ENCODE measurements at regions not wholly inside any gene's neighbourhood (a gene's known extent, or its start where the extent isn't known, plus 50 kb on each side); places are given as distances from the start of the nearest gene placed in this dataset.
A peak's percentile ranks its signal among the peaks of the same experiment; 100 is the strongest.
"Not testable (repeated sequence)": the region's sequence is repeated elsewhere in the genome, so short reads cannot be mapped to it uniquely, and the experiment has no call there.

DNA sequence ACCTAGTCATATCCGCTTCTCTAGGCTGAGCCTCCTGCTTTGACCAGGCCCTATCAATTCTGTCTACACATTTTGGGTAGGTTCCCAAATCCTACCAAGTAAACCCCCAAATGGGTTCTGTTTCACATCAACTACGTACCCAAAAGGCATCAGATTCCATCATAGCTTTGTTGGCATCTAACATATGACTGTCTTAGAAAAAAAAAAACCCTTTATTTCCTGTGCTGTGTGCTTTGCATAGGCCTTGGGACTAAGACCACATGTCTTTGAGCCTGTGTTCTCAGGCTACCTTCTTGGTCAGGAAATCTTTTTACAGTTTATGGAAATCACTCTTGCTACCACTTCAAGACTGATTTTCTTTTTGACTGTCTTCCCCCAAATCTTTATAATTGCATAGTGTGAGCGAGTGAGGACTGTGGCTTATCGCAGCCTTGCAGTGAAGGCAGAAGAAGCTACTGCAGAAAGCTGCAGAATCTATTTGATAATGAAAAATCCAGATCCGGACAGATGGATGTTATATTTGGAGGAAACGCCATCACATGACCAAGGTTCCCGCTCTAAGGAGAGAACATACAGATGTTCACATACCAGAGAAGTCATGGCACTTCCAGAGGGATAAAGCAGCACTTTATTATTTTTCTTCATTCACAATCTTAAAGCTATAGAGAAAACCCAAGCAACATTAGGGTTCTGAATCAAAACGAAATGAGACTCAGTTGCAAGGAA is 111.2 kb downstream of the EOMES start:
- Histone ChIP-seq H3K36me3 (ENCODE audit: control insufficient read depth, insufficient read depth, low read length) (no peaks in the 10 kb centered on the region), H2BK5ac (ENCODE audit: low read length) (no peak overlapping the region), H3K4me1 (ENCODE audit: control insufficient read depth, low read depth, low read length) (no peaks in the 10 kb centered on the region), H3K23ac (ENCODE audit: low read length) (no peak overlapping the region), H3K27me3 (ENCODE audit: insufficient read depth, low read length, poor library complexity) (no peaks in the 10 kb centered on the region), H4K5ac (ENCODE audit: low read length) (no peak overlapping the region), H3K56ac (ENCODE audit: low read length) (no peak overlapping the region), H3K4me3 (ENCODE audit: low read length) (no peak overlapping the region), H3K4me2 (ENCODE audit: low read length) (no peak overlapping the region), H3K18ac (ENCODE audit: low read length) (no peak overlapping the region), H3K79me2 (ENCODE audit: control insufficient read depth, insufficient read depth, low read length) (no peaks in the 10 kb centered on the region), H3K9ac (ENCODE audit: low read length) (no peak overlapping the region), H2AK5ac (ENCODE audit: low read length) (no peak overlapping the region), H2BK120ac (ENCODE audit: low read depth, low read length) (no peak overlapping the region), H3K4ac (ENCODE audit: low read depth, low read length) (no peak overlapping the region), H4K8ac (ENCODE audit: low read depth, low read length) (no peak overlapping the region), H2BK15ac (replicated peaks; ENCODE audit: low read depth) (no peak overlapping the region), H3K27ac (ENCODE audit: low read depth, low read length) (no peak overlapping the region), H3K79me1 (ENCODE audit: low read length) (no peaks in the 10 kb centered on the region)
- WGBS (ENCODE audit: extremely low coverage, insufficient coverage, low lambda C conversion rate), result no CpG with 5 or more reads among the region's 8 CpGs
- no peak for DNase-seq

GRCh38 chr3:27607370-27607769 is 114.8 kb downstream of the EOMES start:
- Histone ChIP-seq H3K79me2 (ENCODE audit: control insufficient read depth, insufficient read depth, low read length) (no peaks in the 10 kb centered on the region), H3K4me2 (ENCODE audit: low read length) (no peak overlapping the region), H3K18ac (ENCODE audit: low read length) (no peak overlapping the region), H3K56ac (ENCODE audit: low read length) (no peak overlapping the region), H2BK120ac (ENCODE audit: low read depth, low read length) (no peak overlapping the region), H3K4me1 (ENCODE audit: control insufficient read depth, low read depth, low read length) (no peaks in the 10 kb centered on the region), H3K4ac (ENCODE audit: low read depth, low read length) (no peak overlapping the region), H2AK5ac (ENCODE audit: low read length) (no peak overlapping the region), H2BK15ac (replicated peaks; ENCODE audit: low read depth) (no peak overlapping the region), H3K23ac (ENCODE audit: low read length) (no peak overlapping the region), H3K27me3 (ENCODE audit: insufficient read depth, low read length, poor library complexity) (no peaks in the 10 kb centered on the region), H3K27ac (ENCODE audit: low read depth, low read length) (no peak overlapping the region), H4K5ac (ENCODE audit: low read length) (no peak overlapping the region), H3K4me3 (ENCODE audit: low read length) (no peak overlapping the region), H4K8ac (ENCODE audit: low read depth, low read length) (no peak overlapping the region), H3K79me1 (ENCODE audit: low read length) (no peaks in the 10 kb centered on the region), H3K36me3 (ENCODE audit: control insufficient read depth, insufficient read depth, low read length) (no peaks in the 10 kb centered on the region), H3K9ac (ENCODE audit: low read length) (no peak overlapping the region), H2BK5ac (ENCODE audit: low read length) (no peak overlapping the region)
- peak; percentile 48 for DNase-seq
- no CpG with 5 or more reads among the region's 1 CpG for WGBS (ENCODE audit: extremely low coverage, insufficient coverage, low lambda C conversion rate)

DNA sequence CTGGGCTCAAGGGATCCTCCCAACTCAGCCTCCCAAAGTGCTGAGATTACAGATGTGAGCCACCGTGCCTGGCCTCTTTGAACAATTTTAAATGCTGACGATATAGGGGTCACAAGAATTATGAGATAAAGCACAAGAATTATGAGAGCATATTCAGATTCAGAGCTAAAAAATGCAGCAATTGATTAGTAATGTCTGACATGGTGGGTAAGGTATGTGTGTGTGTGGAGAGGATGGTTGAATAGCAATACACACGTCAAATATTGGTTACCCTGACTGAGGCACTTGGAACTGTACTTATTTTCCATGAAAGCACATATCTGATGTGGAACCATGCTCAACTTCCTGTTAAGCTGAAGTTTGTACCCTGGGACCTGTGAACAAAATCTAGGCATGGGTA is 115.6 kb downstream of the EOMES start:
- Histone ChIP-seq H3K4me1 (ENCODE audit: control insufficient read depth, low read depth, low read length) (no peaks in the 10 kb centered on the region), H3K36me3 (ENCODE audit: control insufficient read depth, insufficient read depth, low read length) (no peaks in the 10 kb centered on the region), H3K56ac (ENCODE audit: low read length) (no peak overlapping the region), H2BK5ac (ENCODE audit: low read length) (no peak overlapping the region), H2BK15ac (replicated peaks; ENCODE audit: low read depth) (no peak overlapping the region), H3K18ac (ENCODE audit: low read length) (no peak overlapping the region), H3K4me2 (ENCODE audit: low read length) (no peak overlapping the region), H3K4me3 (ENCODE audit: low read length) (no peak overlapping the region), H3K27ac (ENCODE audit: low read depth, low read length) (no peak overlapping the region), H3K79me1 (ENCODE audit: low read length) (no peaks in the 10 kb centered on the region), H3K4ac (ENCODE audit: low read depth, low read length) (no peak overlapping the region), H3K9ac (ENCODE audit: low read length) (no peak overlapping the region), H4K8ac (ENCODE audit: low read depth, low read length) (no peak overlapping the region), H2AK5ac (ENCODE audit: low read length) (no peak overlapping the region), H3K23ac (ENCODE audit: low read length) (no peak overlapping the region), H2BK120ac (ENCODE audit: low read depth, low read length) (no peak overlapping the region), H4K5ac (ENCODE audit: low read length) (no peak overlapping the region), H3K27me3 (ENCODE audit: insufficient read depth, low read length, poor library complexity) (no peaks in the 10 kb centered on the region), H3K79me2 (ENCODE audit: control insufficient read depth, insufficient read depth, low read length) (no peaks in the 10 kb centered on the region)
- no CpG with 5 or more reads among the region's 3 CpGs for WGBS (ENCODE audit: extremely low coverage, insufficient coverage, low lambda C conversion rate)
- DNase-seq, result no peak

DNA sequence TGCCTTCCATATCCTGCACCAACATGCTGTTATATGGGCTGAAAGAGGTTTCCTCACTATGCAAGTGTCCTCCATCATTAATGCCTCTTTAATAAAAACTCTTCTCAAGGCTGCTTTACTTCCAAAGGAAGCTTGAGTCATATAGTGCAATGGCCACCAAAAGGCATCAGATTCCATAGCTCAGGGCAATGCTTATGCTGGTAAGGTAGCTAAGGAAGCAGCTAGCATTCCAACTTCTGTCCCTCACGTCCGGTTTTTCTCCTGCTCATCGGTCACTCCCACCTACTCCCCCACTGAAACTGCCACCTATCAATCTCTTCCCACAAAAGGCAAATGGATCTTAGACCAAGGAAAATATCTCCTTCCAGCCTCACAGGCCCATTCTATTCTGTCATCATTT is 117.1 kb upstream of the SLC4A7 start:
- not testable (repeated sequence) for H3K4ac ChIP-seq (ENCODE audit: low read depth, low read length); H2BK120ac ChIP-seq (ENCODE audit: low read depth, low read length); H3K4me1 ChIP-seq (ENCODE audit: control insufficient read depth, low read depth, low read length); H2AK5ac ChIP-seq (ENCODE audit: low read length); H3K79me2 ChIP-seq (ENCODE audit: control insufficient read depth, insufficient read depth, low read length); H3K36me3 ChIP-seq (ENCODE audit: control insufficient read depth, insufficient read depth, low read length); H3K27me3 ChIP-seq (ENCODE audit: insufficient read depth, low read length, poor library complexity); H3K4me2 ChIP-seq (ENCODE audit: low read length); H4K8ac ChIP-seq (ENCODE audit: low read depth, low read length); H2BK5ac ChIP-seq (ENCODE audit: low read length); H3K18ac ChIP-seq (ENCODE audit: low read length); H3K4me3 ChIP-seq (ENCODE audit: low read length); H3K23ac ChIP-seq (ENCODE audit: low read length); H3K9ac ChIP-seq (ENCODE audit: low read length); H3K27ac ChIP-seq (ENCODE audit: low read depth, low read length); H4K5ac ChIP-seq (ENCODE audit: low read length); H3K79me1 ChIP-seq (ENCODE audit: low read length); DNase-seq; H3K56ac ChIP-seq (ENCODE audit: low read length); H2BK15ac ChIP-seq (replicated peaks; ENCODE audit: low read depth)
- WGBS (ENCODE audit: extremely low coverage, insufficient coverage, low lambda C conversion rate), result no CpG with 5 or more reads among the region's 3 CpGs

GRCh38 chr3:27599741-27600140 is 115.6 kb upstream of the SLC4A7 start:
- H3K4me2 ChIP-seq (ENCODE audit: low read length); H3K23ac ChIP-seq (ENCODE audit: low read length); H3K18ac ChIP-seq (ENCODE audit: low read length); H3K36me3 ChIP-seq (ENCODE audit: control insufficient read depth, insufficient read depth, low read length); H3K79me2 ChIP-seq (ENCODE audit: control insufficient read depth, insufficient read depth, low read length); H3K27me3 ChIP-seq (ENCODE audit: insufficient read depth, low read length, poor library complexity); H3K4me1 ChIP-seq (ENCODE audit: control insufficient read depth, low read depth, low read length); H2BK5ac ChIP-seq (ENCODE audit: low read length); H4K8ac ChIP-seq (ENCODE audit: low read depth, low read length); H3K4ac ChIP-seq (ENCODE audit: low read depth, low read length); H3K56ac ChIP-seq (ENCODE audit: low read length); H3K79me1 ChIP-seq (ENCODE audit: low read length); H2AK5ac ChIP-seq (ENCODE audit: low read length); H2BK15ac ChIP-seq (replicated peaks; ENCODE audit: low read depth); H3K27ac ChIP-seq (ENCODE audit: low read depth, low read length); H4K5ac ChIP-seq (ENCODE audit: low read length); DNase-seq; H2BK120ac ChIP-seq (ENCODE audit: low read depth, low read length); H3K4me3 ChIP-seq (ENCODE audit: low read length); H3K9ac ChIP-seq (ENCODE audit: low read length): not testable (repeated sequence)
- WGBS (ENCODE audit: extremely low coverage, insufficient coverage, low lambda C conversion rate), result no CpG with 5 or more reads among the region's 7 CpGs

DNA sequence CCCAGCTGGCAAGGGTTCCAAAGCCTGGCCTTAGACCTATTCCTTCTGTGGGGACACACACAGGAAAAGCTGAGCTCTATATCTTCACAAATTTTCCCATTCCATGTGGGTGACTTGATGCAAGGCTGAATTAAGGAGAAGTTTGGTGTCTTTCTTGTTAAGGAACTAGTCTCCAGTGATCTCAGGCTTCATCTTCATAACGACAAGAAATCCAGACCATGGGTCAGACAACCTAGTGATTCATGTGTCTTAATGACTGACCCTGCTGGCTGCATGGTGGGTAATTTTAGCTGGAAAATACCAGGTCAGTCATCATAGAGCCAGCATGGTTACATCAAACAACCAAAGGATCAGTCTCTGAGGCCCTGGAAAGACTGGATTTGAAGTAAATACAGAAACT is 112.7 kb upstream of the SLC4A7 start:
- whole genome bisulfite sequencing (ENCODE audit: extremely low coverage, insufficient coverage, low lambda C conversion rate), result no CpG with 5 or more reads among the region's 1 CpG
- no peak overlapping the region for H3K4me2 ChIP-seq (ENCODE audit: low read length)
- no peak overlapping the region for H4K8ac ChIP-seq (ENCODE audit: low read depth, low read length)
- no peak overlapping the region for H4K5ac ChIP-seq (ENCODE audit: low read length)
- no peak overlapping the region for H3K4me3 ChIP-seq (ENCODE audit: low read length)
- H3K18ac ChIP-seq (ENCODE audit: low read length), result no peak overlapping the region
- H3K27ac ChIP-seq (ENCODE audit: low read depth, low read length), result no peak overlapping the region
- H3K79me2 ChIP-seq (ENCODE audit: control insufficient read depth, insufficient read depth, low read length), result no peaks in the 10 kb centered on the region
- DNase-seq, result no peak
- no peak overlapping the region for H3K4ac ChIP-seq (ENCODE audit: low read depth, low read length)
- no peak overlapping the region for H2AK5ac ChIP-seq (ENCODE audit: low read length)
- H3K4me1 ChIP-seq (ENCODE audit: control insufficient read depth, low read depth, low read length), result no peaks in the 10 kb centered on the region
- no peak overlapping the region for H2BK120ac ChIP-seq (ENCODE audit: low read depth, low read length)
- no peaks in the 10 kb centered on the region for H3K36me3 ChIP-seq (ENCODE audit: control insufficient read depth, insufficient read depth, low read length)
- no peak overlapping the region for H2BK5ac ChIP-seq (ENCODE audit: low read length)
- H2BK15ac ChIP-seq (replicated peaks; ENCODE audit: low read depth), result no peak overlapping the region
- no peak overlapping the region for H3K9ac ChIP-seq (ENCODE audit: low read length)
- H3K23ac ChIP-seq (ENCODE audit: low read length), result no peak overlapping the region
- no peaks in the 10 kb centered on the region for H3K79me1 ChIP-seq (ENCODE audit: low read length)
- H3K56ac ChIP-seq (ENCODE audit: low read length), result no peak overlapping the region
- H3K27me3 ChIP-seq (ENCODE audit: insufficient read depth, low read length, poor library complexity), result no peaks in the 10 kb centered on the region
